ENCODE measurements at regions not wholly inside any gene's neighbourhood (a gene's known extent, or its start where the extent isn't known, plus 50 kb on each side); places are given as distances from the start of the nearest gene placed in this dataset.

DNA sequence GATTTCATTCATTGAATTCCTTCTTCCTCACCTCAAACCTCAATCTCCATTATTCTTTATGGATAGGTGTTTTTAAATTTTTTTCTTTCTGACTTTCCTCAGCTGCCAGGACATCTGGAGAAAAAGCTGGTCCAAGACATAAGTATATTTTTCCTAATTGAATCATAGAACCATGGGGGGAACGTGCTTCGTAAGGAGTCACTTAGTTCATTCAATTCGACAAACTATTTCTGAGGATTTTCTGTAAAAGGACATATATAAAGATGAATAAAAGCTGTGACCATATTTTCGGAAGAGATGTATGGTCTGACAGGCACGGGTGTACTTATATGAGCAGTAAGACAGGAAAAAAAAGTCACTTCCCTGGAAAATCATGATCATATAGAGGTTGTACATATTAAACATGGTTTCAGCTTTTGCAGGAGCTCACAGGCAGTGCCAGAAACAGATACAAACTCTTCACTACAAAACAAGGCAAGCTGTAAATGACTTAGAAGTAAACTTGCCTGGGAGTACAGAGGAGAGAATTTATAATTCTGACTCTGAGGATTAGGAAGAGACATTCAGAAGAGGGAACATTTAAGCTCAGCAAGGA, 88.2 kb upstream of the EGR2 start:
- Histone ChIP-seq H3K27me3 (replicated peaks in 1 of 2; ENCODE audit: control insufficient read depth in 2 of 2, insufficient read depth in 2 of 2, low read length in 1 of 2) (no peaks in the 10 kb centered on the region), H3K9me3 (replicated peaks; ENCODE audit: control insufficient read depth, insufficient read depth, low read length) (no peaks in the 10 kb centered on the region; the same call in 2 of the 3 replicates), H3K4me3 (no peak overlapping the region), H2AFZ (ENCODE audit: control insufficient read depth, low read depth, low read length) (no peak overlapping the region), H3K4me1 (ENCODE audit: control insufficient read depth, insufficient read depth, low read length) (peaks cover 12% of the 10 kb centered on the region), H3K79me2 (ENCODE audit: control insufficient read depth, insufficient read depth, low read length) (no peaks in the 10 kb centered on the region), H3K27ac (ENCODE audit: control insufficient read depth, insufficient read depth) (no peak overlapping the region), H3K4me2 (ENCODE audit: control insufficient read depth, insufficient read depth) (no peak overlapping the region), H3K9ac (ENCODE audit: control insufficient read depth, insufficient read depth, low read length) (no peak overlapping the region), H4K20me1 (ENCODE audit: control insufficient read depth, insufficient read depth) (no peaks in the 10 kb centered on the region), H3K36me3 (ENCODE audit: control insufficient read depth in 2 of 2, insufficient read depth in 2 of 2, low read length in 1 of 2) (no peaks in the 10 kb centered on the region)
- no peak for FAIRE-seq
- CTCF ChIA-PET, result interaction anchor here (0.5 to 1.4 kb wide), 2 partner anchors 95 to 293 kb away, joined by 3 to 4 read pairs; no protein-coding TSS in a partner anchor
- SMC1A ChIA-PET (ENCODE audit: uncharacterized antibody, unreplicated experiment), result no interaction called here
- TF ChIP-seq, protein P1, sequence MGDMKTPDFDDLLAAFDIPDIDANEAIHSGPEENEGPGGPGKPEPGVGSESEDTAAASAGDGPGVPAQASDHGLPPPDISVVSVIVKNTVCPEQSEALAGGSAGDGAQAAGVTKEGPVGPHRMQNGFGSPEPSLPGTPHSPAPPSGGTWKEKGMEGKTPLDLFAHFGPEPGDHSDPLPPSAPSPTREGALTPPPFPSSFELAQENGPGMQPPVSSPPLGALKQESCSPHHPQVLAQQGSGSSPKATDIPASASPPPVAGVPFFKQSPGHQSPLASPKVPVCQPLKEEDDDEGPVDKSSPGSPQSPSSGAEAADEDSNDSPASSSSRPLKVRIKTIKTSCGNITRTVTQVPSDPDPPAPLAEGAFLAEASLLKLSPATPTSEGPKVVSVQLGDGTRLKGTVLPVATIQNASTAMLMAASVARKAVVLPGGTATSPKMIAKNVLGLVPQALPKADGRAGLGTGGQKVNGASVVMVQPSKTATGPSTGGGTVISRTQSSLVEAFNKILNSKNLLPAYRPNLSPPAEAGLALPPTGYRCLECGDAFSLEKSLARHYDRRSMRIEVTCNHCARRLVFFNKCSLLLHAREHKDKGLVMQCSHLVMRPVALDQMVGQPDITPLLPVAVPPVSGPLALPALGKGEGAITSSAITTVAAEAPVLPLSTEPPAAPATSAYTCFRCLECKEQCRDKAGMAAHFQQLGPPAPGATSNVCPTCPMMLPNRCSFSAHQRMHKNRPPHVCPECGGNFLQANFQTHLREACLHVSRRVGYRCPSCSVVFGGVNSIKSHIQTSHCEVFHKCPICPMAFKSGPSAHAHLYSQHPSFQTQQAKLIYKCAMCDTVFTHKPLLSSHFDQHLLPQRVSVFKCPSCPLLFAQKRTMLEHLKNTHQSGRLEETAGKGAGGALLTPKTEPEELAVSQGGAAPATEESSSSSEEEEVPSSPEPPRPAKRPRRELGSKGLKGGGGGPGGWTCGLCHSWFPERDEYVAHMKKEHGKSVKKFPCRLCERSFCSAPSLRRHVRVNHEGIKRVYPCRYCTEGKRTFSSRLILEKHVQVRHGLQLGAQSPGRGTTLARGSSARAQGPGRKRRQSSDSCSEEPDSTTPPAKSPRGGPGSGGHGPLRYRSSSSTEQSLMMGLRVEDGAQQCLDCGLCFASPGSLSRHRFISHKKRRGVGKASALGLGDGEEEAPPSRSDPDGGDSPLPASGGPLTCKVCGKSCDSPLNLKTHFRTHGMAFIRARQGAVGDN (IDR thresholded peaks at IDR 0.05), result no peak
- TF ChIP-seq CBFB (IDR thresholded peaks at IDR 0.05; ENCODE audit: low read depth), result no peak
- no peak for TF ChIP-seq FOXM1 (IDR thresholded peaks at IDR 0.05; ENCODE audit: low read depth, low read length)
- TF ChIP-seq MEF2B (IDR thresholded peaks at IDR 0.05; ENCODE audit: partially characterized antibody, poor library complexity, severe bottlenecking), result no peak
- no peak for TF ChIP-seq SREBF2 (IDR thresholded peaks at IDR 0.05; ENCODE audit: low read length)
- TF ChIP-seq, protein P2, sequence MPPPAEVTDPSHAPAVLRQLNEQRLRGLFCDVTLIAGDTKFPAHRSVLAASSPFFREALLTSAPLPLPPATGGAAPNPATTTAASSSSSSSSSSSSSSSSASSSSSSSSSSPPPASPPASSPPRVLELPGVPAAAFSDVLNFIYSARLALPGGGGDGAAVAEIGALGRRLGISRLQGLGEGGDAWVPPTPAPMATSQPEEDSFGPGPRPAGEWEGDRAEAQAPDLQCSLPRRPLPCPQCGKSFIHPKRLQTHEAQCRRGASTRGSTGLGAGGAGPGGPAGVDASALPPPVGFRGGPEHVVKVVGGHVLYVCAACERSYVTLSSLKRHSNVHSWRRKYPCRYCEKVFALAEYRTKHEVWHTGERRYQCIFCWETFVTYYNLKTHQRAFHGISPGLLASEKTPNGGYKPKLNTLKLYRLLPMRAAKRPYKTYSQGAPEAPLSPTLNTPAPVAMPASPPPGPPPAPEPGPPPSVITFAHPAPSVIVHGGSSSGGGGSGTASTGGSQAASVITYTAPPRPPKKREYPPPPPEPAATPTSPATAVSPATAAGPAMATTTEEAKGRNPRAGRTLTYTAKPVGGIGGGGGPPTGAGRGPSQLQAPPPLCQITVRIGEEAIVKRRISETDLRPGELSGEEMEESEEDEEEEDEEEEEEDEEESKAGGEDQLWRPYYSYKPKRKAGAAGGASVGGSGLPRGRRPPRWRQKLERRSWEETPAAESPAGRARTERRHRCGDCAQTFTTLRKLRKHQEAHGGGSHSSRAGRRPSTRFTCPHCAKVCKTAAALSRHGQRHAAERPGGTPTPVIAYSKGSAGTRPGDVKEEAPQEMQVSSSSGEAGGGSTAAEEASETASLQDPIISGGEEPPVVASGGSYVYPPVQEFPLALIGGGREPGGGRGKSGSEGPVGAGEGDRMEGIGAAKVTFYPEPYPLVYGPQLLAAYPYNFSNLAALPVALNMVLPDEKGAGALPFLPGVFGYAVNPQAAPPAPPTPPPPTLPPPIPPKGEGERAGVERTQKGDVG (CRISPR knock-in tag; IDR thresholded peaks at IDR 0.05), result no peak
- no peak for TF ChIP-seq HCFC1 (IDR thresholded peaks at IDR 0.05; ENCODE audit: low read length)
- no peak for TF ChIP-seq NFIC (IDR thresholded peaks at IDR 0.05; ENCODE audit: low read depth, low read length)
- no peak for TF ChIP-seq GATAD2B (conservative IDR thresholded peaks at IDR 0.05; ENCODE audit: low read depth)
- TF ChIP-seq ZNF274 (IDR thresholded peaks at IDR 0.05; ENCODE audit: insufficient read depth, insufficient read length), result no peak
- TF ChIP-seq EZH2 (IDR thresholded peaks at IDR 0.05; ENCODE audit: borderline replicate concordance, control insufficient read depth, low read depth, low read length), result no peak
- TF ChIP-seq STAT1 (conservative IDR thresholded peaks at IDR 0.05), result no peak
- TF ChIP-seq EED (IDR thresholded peaks at IDR 0.05; ENCODE audit: low read depth), result no peak
- TF ChIP-seq IRF4 (IDR thresholded peaks at IDR 0.05; ENCODE audit: low read depth, low read length), result no peak
- TF ChIP-seq EGR1 (IDR thresholded peaks at IDR 0.05; ENCODE audit: borderline replicate concordance in 1 of 2, low read depth in 2 of 2, low read length in 2 of 2), result no peak
- in situ Hi-C loops (cut with MboI), result no loop called here
- intact Hi-C loops (cut with micrococcal nuclease; ENCODE audit: unreplicated experiment), result no loop called here
- ATAC-seq, result no peak
- POLR2A ChIA-PET, result interaction anchor here (0.6 kb wide), 1 partner anchor 291 kb away, joined by 3 read pairs; no protein-coding TSS in a partner anchor
- DNase-seq (ENCODE audit: low read depth, low spot score), result no peak
- no TSS peak for BruUV-seq (replicated peaks)
- RAD21 ChIA-PET (ENCODE audit: unreplicated experiment), result interaction anchor here (1.2 kb wide), 1 partner anchor 51 kb away, joined by 3 read pairs; no protein-coding TSS in a partner anchor
- 63% methylated on average over 5 of the region's 5 CpGs for WGBS (ENCODE audit: insufficient coverage, insufficient replicate concordance, low lambda C conversion rate, missing lambda C conversion rate)
